NCI-H446 (cell line): ENCODE measurements at regions not wholly inside any gene's neighbourhood (a gene's known extent, or its start where the extent isn't known, plus 50 kb on each side); places are given as distances from the start of the nearest gene placed in this dataset.
A peak's percentile ranks its signal among the peaks of the same experiment; 100 is the strongest.

Experiments
- DNase-seq, 2 experiments: peaks; one replicate each; lab custom pipeline; 2025; lab: John Stamatoyannopoulos, UW

DNA sequence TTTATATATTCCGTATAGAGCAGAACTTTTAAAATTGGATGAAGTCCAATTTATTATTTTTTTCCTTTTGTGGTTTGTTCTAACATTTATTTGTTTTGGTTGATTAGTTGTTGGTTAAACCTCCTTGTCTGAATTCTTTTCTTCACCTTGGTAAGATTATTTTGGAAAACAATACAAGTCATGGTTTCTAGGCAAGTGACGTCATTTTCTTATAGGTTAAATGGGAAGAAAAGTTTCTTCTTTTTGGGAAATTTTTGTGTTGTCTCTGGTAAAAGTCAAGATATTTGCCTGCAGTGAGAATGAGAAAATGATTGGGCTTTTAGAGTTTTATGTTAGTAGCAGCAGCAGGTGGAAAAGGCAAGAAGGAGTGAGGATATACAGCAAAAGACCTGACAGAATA lies 197.9 kb downstream of the OTOR start:
- no peak for DNase-seq

DNA sequence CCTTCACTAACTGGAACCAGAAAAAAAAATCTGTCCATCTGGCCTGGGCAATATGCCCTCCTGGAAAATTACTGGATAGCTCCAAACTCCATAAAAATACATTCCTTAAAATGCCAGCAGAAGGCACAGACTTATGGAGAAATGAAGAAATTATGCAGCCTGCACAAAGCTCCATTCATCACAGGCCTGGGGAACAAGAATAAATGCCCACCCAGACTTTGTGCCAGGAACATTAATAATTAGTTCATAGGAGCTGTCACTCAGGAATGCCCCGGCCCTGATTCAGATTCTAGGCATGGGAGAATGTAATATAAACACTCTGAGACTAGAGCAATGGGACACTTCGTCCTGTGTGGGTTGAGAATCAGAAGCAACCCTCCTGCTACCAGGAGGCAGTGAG lies 199.3 kb downstream of the OTOR start:
- DNase-seq: peak in 1 of 2 experiments; percentile 41

GRCh38 chr20:16951876-16952275 lies 203.7 kb downstream of the OTOR start:
- DNase-seq: no peak

DNA sequence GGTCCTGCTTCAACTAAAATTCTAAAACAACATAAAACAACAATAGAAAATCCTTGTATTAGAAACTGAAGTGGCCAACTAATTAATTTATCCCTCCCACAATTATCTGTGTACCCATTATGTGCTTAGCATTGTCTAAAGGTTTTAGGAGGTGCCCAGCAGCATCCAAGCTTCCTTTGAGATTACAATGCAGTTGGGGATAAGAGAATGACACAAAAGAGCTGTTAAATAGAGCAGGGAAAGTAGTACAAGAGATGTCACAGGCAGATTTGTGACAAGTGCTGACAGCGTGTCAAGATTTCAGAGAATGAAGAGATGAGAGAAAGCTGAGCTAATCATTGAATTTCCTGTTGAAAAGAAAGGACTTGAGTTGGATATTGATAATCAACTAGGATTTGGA lies 204.8 kb downstream of the OTOR start:
- DNase-seq: no peak

DNA sequence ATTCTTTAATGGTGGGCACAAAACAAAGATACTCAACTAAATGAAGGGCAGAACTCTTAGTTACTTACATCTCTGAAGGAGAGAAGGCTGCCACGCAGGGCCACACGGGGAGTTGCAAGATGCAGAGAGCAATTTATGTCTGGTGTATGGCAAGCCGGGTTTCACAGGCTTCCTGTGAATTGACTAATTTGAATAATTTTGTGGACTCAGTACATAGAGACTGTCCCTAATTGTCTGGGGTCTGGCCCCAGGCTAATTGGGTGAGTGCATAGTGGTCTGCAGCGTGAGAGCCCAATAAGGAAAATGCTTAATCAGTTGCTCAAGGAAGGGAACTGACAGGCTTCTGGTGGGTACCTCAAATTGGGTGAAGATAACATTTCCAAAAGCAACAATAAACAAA lies 205.7 kb downstream of the OTOR start:
- no peak for DNase-seq

DNA sequence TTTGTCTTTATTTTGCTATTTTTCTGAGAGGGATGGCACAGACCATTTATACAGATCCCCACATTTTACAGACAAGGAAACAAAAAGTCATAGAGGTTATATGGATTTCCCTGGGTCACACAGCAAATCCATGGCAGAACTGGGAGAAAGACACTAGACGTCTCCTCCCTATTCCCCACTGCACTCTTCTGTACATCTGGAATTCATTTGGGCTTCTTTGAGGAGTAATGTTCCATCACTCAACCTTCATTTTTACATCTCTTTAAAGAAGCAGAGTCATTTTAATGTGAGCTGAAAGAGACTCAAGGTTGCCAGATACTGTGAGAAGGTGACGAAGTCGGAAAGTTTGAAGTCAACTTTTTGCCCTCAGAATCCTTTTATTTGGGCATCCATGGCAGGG lies 207.3 kb downstream of the OTOR start:
- no peak for DNase-seq

GRCh38 chr20:16955971-16956370 lies 207.8 kb downstream of the OTOR start:
- DNase-seq: no peak

DNA sequence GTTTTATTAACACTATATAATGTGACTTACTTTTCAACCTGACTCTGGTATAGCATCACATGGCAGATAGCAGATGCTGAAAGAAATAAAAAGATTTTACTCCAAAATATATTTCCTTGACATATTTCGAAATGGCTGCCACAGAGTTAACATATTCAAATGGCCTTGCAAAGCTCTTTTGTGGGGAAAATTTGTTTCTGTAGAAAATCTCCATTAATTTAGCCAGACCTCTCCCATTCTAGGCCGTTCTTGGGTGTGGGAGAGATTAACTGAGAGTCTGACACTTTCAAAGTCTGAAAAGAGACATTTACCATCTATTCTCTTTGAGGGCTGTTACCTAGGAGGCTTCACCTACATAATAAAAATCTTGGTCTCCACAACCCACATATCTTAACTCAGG lies 217.2 kb downstream of the OTOR start:
- no peak for DNase-seq

GRCh38 chr20:16966276-16966880 lies 218.2 kb downstream of the OTOR start:
- no peak for DNase-seq

GRCh38 chr20:16968099-16968498 lies 219.9 kb downstream of the OTOR start:
- no peak for DNase-seq

DNA sequence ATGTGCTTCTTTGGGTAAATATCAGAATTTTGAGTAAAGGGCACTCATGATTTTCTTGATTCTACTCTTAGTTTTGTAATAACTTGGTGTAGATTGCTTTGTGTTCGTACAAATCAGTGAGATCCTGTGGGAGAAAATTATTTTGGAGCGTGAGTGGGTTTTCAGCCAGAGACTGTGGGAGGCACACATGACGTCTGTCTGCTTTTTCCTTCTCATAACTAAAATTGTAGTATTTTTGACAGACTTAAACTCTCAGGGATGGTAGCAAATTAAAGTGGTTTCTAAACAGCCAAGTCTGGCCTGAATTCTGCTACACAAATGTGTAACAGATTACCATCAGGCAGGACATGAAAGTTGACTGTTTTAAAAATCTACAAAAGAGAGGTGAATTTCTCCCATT lies 222.6 kb downstream of the OTOR start:
- DNase-seq: no peak

DNA sequence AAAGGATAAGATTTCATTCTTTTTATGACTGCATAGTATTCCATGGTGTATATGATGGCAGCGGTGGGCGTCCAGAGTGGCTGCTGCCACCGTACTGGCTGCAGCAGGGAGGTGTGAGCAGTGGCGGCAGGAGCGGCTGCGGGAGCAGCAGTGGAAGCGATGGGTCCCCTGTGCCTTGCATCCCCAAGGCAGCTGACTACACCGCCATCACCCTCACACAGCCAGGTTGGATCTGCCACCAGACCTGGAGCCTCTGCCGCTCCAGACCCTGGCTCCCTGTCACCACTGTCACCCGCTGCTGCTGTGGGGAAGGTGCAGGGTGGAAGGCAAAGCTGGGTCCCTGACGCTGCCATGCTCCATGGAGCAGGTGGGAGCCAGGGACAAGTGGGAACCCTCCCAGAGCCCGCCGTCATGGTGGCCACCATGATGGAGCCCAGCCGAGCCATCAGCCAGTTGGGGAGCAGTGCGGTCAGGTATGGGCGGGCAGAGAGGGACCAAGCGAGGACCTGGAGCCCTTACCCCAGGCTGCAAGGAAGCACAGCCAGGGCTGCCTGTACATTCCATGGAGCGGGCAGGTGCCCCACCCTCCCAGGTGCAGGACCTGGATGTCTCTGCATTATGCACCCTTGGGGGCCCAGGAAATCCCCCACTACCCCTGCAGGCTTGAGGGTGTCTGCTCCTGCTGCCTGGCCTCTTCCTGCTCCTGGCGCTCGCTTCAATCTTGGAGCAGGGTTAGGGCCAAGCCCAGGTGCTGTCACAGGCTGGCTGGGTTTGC lies 226.1 kb downstream of the OTOR start:
- no peak for DNase-seq

DNA sequence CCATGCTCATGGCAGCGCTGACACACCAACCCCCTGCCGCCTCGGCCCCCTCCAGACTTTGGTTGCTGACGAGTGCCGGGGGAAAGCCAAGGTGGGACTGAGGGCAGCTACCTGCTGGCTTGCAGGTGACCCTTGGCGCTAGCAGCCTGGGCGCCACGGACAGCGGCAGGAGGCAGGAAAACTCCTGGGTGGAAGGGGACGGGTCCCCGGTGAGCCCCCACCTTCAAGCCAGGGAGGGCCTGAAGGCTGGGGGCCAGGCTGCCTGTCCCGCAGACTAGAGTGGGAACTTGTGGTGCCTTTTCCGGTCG lies 226.7 kb downstream of the OTOR start:
- DNase-seq: no peak

DNA sequence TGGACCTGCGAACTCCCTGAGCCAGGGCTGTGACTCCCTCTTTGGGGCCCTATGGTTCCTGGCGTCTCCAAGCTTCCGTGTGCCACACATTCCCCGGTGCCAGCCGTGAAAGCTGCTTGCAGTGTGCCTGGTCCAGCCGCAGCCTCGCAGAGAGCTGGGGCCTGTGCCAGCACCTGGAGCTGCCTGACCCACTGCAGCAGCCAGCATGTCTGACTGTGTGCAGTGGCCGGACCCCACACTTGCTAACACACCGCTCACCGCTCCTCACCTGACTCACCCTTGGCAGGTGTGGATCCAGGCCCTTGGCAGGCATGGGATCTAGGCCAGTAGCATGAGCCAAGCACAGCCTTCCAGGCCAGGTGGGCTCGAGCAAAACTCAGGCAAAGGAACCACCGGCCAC lies 227.5 kb downstream of the OTOR start:
- no peak for DNase-seq

DNA sequence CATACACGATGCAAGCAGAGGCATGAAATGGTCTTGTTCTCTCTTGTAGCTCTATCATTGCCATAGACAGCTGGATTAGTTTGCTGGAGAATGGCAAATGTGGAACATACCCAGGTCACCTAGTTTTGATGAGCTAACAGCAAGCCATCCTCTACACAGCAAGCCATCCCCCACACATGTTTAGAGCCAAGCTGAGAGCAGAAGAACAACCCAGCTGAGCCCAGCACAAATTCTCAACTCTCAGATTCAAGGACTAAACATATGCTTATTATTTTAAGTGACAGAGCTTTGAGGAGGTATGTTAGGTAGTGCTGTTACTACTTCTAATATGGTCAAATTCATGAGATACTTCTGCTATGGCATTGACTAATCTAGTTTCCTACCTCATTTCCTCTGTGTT lies 230.3 kb downstream of the OTOR start:
- no peak for DNase-seq

DNA sequence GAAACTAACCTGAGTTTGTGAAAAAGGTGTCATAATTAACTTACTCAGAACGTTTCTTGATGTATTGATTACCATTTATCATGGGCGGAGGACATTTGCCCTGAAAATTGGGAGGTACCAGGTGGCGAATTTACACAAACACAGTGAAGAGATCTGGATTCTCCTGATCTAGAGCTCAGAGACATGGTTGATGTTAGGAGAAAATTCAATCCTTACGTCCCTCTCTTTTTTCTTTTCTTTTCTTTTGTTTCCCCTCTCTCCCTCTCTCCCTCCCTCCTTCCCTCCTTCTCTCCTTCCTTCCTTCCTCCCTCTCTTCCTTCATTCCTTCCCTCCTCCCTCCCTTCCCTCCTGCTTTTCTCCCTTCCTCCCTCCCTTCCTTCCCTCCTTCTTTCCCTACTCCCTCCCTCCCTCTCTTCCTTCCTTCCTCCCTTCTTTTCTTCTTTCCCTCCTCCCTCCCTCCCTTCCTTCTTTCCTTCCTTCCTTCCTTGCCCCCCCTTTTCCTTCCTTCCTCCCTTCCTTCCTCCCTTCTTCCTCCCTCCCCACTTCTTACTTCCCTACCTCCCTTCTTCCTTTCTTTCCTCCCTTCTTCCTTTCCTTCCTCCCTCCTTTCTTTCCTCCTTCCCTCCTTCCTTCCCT lies 234.1 kb downstream of the OTOR start:
- DNase-seq: no peak

DNA sequence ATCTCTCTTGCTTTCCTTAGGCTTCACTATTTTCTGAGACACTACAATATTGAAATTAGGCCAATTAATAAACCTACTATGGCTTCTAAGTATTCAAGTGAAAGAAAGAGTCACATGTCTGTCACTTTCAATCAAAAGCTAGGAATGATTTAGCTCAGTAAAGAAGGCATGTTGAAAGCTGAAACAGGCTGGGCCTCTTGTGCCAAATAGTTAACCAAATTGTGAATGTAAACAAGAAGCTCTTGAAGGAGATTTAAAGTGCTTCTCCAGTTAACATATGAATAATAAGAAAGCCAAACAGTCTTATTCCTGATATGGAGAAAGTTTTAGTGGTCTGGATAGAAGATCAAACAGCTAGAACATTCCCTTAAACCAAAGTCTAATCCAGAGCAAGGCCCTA lies 236.3 kb downstream of the OTOR start:
- no peak for DNase-seq

DNA sequence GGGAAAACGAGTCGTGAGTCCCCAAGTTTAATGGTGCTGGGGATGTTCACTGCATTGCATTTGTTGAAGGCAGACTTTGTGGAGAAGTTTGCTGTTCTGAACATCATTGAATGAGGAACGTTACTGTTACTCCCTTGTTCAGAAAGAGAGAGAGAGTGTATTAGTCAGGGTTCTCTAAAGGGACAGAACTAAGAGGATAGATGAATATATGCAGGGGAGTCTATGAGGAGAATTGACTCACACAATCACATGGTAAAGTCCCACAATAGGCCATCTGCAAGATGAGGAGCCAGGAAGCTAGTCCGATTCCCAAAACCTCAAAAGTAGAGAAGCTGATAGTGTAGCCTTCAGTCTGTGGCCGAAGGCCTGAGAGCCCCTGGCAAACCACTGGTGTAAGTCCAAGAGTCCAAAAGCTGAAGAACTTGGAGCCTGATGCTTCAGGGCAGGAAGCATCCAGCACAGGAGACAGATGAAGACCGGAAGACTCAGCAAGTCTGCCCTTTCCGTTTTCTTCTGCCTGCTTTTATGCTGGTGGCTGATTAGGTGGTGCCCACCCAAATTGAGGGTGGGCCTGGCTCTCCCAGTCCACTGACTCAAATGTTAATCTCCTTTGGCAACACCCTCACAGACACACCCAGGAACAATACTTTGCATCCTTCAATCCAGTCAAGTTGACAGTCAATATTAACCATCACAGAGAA lies 223.5 kb upstream of the PCSK2 start:
- DNase-seq: no peak

- DNase-seq: no peak
These were observed 216.7 kb upstream of the PCSK2 start for GRCh38 chr20:17010181-17010580.

DNA sequence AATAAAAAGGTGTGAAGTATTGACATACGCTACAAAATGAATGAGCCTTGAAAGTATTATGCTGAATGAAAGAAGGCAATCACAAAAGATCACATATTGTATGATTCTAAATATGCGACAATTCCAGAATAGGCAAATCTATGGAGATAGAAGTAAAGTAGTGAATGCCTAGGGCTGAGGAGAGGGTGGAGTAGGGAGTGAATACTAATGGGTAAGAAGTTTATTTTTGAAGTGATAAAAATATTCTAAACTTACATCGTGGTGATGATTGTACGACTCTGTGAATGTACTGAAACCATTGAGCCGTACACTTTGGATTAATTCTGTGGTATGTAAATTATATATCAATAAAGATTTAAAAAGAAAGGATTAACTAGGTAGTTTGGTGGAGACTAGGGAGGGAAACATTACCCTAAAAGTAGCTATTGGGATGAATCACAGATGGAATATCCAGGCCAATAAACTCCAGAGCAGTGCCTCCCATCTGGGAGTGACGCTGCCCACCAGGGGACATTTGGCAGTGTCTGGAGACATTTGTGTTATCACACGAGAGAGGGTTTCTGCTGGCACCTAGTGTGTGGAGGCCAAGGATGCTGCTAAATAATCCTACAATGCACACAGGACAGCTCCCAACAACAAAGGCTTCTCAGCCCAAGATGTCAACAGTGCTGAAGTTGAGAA lies 214.2 kb upstream of the PCSK2 start:
- peak; percentile 21 to 63 for DNase-seq

DNA sequence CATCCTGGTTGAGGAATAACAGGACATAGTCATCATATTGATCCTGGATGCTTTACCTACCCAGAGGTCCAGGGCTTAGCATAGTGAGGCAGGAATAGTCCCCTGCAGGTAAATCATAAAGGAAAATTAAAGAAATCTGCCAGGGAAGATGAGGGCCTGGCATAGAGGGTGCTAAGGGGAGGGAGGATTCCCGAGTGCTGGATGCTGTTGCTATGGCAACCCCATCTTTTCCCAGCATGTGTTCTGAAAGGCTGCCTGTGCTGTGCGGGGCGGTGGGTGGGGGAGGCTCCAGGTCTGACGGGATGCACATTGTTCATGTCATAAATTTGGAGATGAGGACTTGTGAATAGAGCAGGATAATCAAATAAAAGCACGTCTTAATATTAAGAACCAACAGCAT lies 212.6 kb upstream of the PCSK2 start:
- peak; percentile 6 to 20 for DNase-seq

GRCh38 chr20:17014756-17015366 lies 212.0 kb upstream of the PCSK2 start:
- no peak for DNase-seq
